Heart left ventricle (tissue), 13 donors: ENCODE measurements at regions not wholly inside any gene's neighbourhood (a gene's known extent, or its start where the extent isn't known, plus 50 kb on each side); places are given as distances from the start of the nearest gene placed in this dataset.

Source experiments
- CTCF ChIP-seq, 12 donors: fragments of 200-600 bp; sonication (generic) in 4 of 12; IDR thresholded peaks; one replicate each; pipeline versions ENCODE4 v1.5.0 to v1.8.0; 2018 to 2022; ENCODE audit warnings: antibody characterized with exemption in 12 of 12, mild to moderate bottlenecking in 5 of 12
- POLR2A ChIP-seq, 2 donors: fragments of 450-650 bp; IDR thresholded peaks; one replicate each; pipeline ENCODE4 v1.6.1; 2017; ENCODE audit warnings: antibody characterized with exemption in 2 of 2, mild to moderate bottlenecking in 2 of 2, moderate library complexity in 2 of 2
- donor health status: ischemic (EF 13 %, LVEDD 7.1; RV severe dilation, severe dysfunction).
- donor health status: DM: no; HTN: yes; CAD: no.
- donor health status: DM: no; HTN: no; CAD: no.
- donor health status: ischemic (EF 25% LVEDD 6.9; RV normal size, moderate dysfunction).
- donor health status: ischemic (EF 25% LVEDD 5.7; RV mildly dilated, moderate dysfunction).
- donor health status: ischemic (EF 35%, LVEDD 5.7; RV mildly dilated, moderate dysfunction).
- donor health status: nonischemic (EF 11% LVEDD 7.7; RV severe dilation, severe dysfunction).
- donor health status: DM: yes; HTN: yes; CAD: no.
- donor health status: PGD.
- donor health status: ischemic (EF 29% LVEDD 5.4; RV normal size, mild dysfunction).
- donor health status: nonischemic (EF 23%, LVEDD 6.1; RV moderate dilation, normal function).

GRCh38 chr13:37929308-37929707 is 59.7 kb upstream of the TRPC4 start:
- TF ChIP-seq CTCF (IDR thresholded peaks at IDR 0.05) (no peak), POLR2A (IDR thresholded peaks at IDR 0.05) (no peak)
